ENCODE measurements at regions not wholly inside any gene's neighbourhood (a gene's known extent, or its start where the extent isn't known, plus 50 kb on each side); places are given as distances from the start of the nearest gene placed in this dataset.

DNA sequence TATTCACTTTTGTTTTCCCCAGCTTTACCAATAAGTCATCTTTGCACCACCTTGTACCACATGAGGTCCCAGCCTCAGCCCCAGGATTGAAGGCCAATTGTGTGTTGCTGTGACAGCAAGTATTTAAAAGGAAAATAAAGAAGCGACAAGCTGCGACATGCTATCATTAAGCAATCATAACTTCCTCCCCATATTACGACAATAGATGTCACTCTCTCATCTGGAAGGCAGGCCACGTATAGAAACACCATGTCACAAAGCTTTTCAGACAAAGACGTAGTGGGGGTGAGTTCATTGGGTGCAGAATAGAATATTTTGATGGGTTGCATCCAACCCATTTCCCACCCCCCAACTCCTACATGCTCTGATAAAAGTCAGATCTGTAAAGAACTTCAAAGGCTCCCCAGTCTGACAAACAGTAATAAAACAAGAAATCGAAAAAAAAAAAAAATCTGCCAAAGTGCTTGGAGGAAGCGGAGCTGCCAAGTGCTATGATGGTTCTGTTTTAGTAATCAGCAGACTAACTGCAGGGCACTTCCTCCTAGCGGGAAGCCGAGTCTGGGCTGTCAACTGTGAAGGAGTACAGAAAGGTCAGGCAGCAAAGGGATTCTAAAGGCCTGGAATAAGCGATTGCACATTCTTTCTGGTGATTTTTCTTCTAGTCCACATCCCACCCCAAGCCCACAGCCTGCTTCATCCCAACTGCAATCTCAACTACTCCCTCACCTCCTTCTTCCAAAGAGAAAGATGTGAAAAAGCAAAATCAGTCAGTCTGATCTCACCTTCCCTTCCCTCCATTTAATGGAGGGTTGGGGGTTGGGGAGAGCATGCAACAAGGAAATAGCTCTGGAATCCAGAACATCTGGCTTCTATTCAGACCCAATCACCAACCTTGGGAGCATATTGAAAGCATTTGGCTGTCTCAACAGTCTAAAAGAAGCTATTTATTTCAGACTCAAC is 131.4 kb upstream of the UBASH3B start:
- peak; percentile 55 to 70 (median 69) for DNase-seq

DNA sequence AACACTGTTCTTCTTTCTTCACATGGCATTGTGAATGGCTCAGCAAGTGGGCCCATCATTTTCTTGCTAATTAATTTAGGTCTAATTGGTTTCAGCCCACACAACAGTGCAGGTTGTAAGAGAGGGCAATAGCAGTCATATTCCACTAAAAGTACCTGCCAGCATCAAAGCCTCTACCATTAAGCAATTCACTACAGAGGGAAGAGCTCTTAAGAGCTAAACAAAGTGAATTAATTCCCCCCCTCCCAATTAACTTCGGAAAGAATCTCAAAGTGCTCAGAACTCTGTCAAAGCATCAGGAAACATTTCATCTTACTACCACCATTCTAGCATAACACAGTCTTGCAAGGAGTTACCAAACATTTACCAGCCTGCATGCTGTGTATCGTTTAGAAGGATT is 133.9 kb upstream of the UBASH3B start:
- DNase-seq: no peak

DNA sequence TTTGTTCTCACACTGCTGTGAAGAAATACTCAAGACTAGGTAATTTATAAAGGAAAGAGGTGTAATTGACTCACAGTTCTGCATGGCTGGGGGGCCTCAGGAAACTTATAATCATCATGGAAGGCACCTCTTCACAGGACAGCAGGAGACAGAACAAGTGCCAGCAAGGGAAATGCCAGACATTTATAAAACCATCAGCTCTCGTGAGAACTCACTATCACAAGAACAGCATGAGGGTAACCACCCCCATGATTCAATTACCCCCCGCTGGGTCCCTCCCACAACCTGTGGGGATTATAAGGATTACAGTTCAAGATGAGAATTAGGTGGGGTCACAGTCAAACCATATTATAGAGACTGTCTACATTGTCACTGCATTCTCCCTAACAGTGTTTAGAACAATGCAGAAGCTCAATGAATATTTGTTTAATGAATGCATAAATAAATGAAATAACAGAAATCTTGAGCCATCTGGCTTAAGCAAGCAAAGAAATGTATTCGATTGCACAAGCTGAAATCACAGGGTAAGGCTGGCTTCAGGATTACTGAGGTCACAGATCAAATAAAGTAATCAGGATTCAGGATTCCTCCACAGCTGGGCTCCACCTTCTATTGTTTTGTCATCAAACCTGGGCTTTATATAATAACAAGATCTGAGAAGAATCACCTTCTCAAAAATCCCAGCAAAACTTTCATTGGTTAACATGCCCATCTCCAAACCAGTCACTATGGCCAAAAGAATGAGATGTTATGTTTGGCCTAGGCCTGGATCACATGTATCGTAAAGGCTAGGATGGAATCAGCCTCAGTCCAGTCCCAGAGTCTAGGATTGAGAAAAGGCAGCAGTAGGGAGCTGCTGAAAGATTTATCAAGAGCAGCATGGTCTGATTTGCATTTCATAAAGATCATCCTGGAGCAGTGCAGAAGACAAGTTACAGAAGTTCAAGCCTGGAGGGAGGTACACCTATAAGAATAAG is 137.8 kb upstream of the UBASH3B start:
- no peak for DNase-seq

DNA sequence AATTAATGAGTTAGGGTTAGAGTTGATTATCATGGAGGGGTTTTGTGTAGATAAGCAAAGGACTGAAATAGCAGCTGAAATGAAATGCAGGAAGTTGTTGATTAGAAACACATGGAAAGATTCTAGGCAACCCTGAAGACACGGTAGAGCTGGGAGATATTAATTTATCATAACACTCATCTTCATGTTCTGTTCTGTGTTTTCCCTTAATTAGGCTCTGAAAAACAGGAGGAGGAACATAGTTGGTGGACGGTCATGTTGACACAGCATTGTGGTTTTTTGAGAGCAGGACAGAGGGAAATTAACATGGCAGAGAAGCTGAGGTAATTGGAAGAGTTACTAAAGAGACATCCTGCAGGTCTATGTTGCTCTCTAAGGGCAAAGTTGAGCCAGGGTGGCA is 138.8 kb upstream of the UBASH3B start:
- DNase-seq: no peak

- DNase-seq: no peak
These were observed 141.5 kb upstream of the UBASH3B start for GRCh38 chr11:122513997-122514396.

DNA sequence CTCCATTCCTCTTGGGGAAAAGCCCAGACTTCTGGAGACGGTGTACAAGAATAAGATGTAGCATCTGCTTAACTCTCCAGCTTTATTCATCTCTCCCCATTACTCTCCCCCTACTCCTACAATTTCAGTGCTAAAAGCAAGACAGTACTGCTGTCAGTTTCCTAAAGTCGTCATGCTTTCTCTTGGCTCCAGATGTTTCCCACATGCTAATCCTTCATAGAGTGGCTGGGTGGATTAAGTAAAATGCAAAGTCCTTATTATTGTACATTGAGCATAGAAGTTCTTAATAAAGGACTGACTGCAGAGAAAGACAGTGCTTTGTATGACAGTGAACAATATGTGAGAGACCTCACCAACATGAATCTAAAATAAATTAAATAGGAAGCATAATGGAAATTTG is 142.2 kb upstream of the UBASH3B start:
- DNase-seq: no peak

GRCh38 chr11:122512688-122513087 is 142.8 kb upstream of the UBASH3B start:
- no peak for DNase-seq

- no peak for DNase-seq
These were observed 145.6 kb upstream of the UBASH3B start for GRCh38 chr11:122509899-122510298.

DNA sequence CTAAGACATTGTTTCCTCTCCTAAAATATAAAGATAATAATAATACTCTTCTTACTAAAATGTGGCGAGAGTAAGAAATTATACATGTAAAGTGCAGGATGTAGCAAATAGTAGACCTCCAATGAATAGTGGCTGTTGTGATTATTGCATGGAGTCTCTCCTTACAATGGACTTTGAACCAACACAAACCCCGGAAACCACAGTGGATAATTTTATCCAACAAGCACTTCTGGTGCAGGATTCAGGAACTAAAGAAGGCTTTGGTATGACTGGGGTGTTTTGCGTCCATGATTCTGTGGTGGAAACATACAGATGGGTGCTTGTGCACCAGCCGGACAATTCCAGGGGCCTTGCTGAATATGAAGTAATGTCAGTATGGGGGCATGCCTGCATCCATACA is 146.4 kb upstream of the UBASH3B start:
- no peak for DNase-seq

GRCh38 chr11:122505304-122506006 is 150.1 kb upstream of the UBASH3B start:
- peak; percentile 87 to 92 (median 92) for DNase-seq

GRCh38 chr11:122494221-122494620 is 161.3 kb upstream of the UBASH3B start:
- DNase-seq: peak in 2 of 3 donors; percentile 32 to 64

- peak; percentile 47 to 87 (median 72) for DNase-seq
These were observed 164.0 kb upstream of the UBASH3B start for GRCh38 chr11:122491509-122491908.

GRCh38 chr11:122488892-122489706 is 166.4 kb upstream of the UBASH3B start:
- no peak for DNase-seq

- no peak for DNase-seq
These were observed 167.9 kb upstream of the UBASH3B start for GRCh38 chr11:122487669-122488068.

DNA sequence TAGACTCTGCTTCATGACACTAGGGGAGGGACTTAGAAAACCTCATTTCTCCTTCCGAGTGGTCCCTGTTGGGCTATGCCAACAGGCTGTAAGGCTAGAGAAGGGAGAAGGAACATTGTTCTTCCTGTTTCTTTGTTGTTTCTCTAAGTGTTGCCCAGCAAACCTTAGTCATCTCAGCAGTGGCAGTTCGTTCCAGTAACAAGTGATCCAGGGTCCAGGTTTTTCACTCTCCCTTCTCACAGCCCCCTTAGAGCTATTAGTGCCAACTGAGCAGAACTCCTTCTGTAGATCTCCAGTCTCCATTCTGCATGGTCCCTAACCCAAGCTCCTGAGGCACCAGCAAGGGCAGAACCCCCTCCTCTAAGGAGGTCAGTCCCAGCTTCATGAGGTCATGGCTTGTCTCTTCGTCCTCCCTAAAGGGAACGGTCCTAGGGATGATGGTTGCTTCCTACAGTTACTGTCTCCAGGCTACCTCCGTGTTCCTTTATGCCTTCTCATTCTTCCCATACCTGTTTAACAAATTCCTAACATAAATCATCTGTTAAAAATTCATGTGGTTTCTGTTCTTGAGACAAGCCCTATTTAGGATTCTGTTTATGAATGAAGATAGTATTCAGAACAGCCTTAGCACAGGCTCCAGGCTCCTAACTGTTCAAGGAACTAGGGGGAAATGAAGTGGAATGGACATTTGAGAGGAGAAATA is 168.6 kb upstream of the UBASH3B start:
- no peak for DNase-seq

DNA sequence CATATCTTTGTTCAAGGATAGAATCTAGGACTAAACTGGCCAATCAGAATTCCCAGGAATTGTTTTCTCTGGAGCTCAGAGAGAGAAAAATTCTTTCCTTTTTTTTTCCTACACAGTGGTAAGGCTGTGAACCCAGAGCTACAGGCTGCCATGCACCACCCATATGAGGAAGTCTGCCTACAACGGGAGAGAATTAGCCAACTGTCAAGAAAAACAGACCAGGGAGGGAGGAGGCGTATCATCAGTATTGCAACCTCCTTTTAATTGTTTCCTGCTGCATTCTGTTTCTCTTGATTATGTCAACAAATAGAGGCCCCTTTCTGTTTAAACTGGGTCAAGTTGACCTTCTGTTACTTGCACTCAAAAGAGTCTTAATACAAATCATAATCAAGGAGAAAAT is 176.5 kb upstream of the UBASH3B start:
- DNase-seq: no peak

GRCh38 chr11:122468965-122469364 is 186.6 kb upstream of the UBASH3B start:
- DNase-seq: no peak

GRCh38 chr11:122463530-122463929 is 192.0 kb upstream of the UBASH3B start:
- DNase-seq: no peak

GRCh38 chr11:122459064-122459463 is 196.5 kb upstream of the UBASH3B start:
- no peak for DNase-seq

GRCh38 chr11:122453586-122453985 is 201.9 kb upstream of the UBASH3B start:
- DNase-seq: peak in 2 of 3 donors; percentile 56 to 59
